SU-DHL-6 (cell line): ENCODE measurements at regions not wholly inside any gene's neighbourhood (a gene's known extent, or its start where the extent isn't known, plus 50 kb on each side); places are given as distances from the start of the nearest gene placed in this dataset.

Experiments
- CTCF ChIP-seq: fragments of 200-600 bp; sonication (generic); IDR thresholded peaks from one replicate; pipeline ENCODE4 v1.5.1; 2017; ENCODE audit warnings: antibody characterized with exemption, mild to moderate bottlenecking, low read length, moderate library complexity; ENCODE audit not compliant: insufficient read depth, poor library complexity, severe bottlenecking
- EZH2phosphoT487 ChIP-seq: fragments of 200-600 bp; sonication (generic), shearing (Covaris generic); conservative IDR thresholded peaks from 2 replicates; pipeline ENCODE4 v1.6.1; 2018; ENCODE audit warnings: mild to moderate bottlenecking, antibody characterized with exemption, low read length, moderate library complexity, mixed read lengths

DNA sequence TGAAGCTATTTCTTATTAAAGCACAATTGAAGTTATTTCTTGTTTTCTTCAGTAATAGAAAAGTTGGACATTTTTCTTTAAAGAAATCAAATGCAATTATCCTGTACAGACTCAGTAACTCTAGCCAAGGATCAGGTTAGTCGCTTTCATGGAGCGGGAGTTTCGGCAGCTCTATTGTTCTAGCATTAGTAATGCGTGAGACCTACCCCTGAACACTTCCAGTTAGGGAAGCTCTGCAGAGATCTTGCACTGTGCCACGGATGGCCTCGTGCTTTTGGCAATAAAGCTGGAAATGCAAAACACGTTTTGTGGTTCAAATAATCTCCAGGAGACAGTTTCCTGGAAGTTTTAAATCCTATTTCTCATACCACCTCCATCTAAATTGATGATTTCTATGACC lies 488.4 kb downstream of the SETD4 start:
- TF ChIP-seq EZH2phosphoT487 = no peak
- no peak for TF ChIP-seq CTCF
